Activated T-cell treated with anti-CD3 and anti-CD28 coated beads, Interleukin-2, amount 50 U/mL, for 24 hours (primary cell): ENCODE measurements at regions not wholly inside any gene's neighbourhood (a gene's known extent, or its start where the extent isn't known, plus 50 kb on each side); places are given as distances from the start of the nearest gene placed in this dataset.

Experiments used
- DNase-seq: peaks from one replicate; pipeline ENCODE4 v3.0.0-alpha.2; 2020
- H3K27ac Mint-ChIP-seq: 2 replicates; pipeline ENCODE4 v1.8.0; 2020; ENCODE audit warnings: mild to moderate bottlenecking, mixed read lengths
- H3K27me3 Mint-ChIP-seq: 2 replicates; pipeline ENCODE4 v1.8.0; 2020; ENCODE audit warnings: mixed read lengths
- H3K36me3 Mint-ChIP-seq: 2 replicates; pipeline ENCODE4 v1.8.0; 2020; ENCODE audit warnings: low read depth, mixed read lengths
- H3K4me1 Mint-ChIP-seq: 2 replicates; pipeline ENCODE4 v1.8.0; 2020; ENCODE audit warnings: low read depth, mixed read lengths
- H3K4me3 Mint-ChIP-seq: 2 replicates; pipeline ENCODE4 v1.8.0; 2020; ENCODE audit warnings: mild to moderate bottlenecking, moderate library complexity, mixed read lengths
- H3K9me3 Mint-ChIP-seq: 2 replicates; pipeline ENCODE4 v1.8.0; 2020; ENCODE audit warnings: mixed read lengths

DNA sequence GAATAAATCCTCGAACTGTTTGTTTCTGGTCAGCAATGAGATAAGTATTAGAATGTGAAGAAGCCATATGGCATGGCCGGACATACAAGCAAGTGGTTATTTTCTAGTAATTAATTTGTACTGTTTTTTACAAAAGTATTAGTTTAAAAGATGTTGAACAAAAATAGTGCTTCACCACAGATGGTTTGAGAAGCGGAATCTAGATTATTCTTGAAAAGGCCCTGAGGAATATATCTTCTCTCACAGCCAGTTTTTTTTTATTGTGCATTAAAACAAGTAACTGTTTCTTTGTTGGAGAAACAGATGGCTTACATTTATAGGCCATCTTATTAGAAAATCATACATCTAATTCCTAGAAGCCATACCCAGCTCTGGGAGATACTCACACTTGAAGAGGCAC, 153.3 kb downstream of the TMEM26 start:
- DNase-seq, result no peak
- no peaks in the 10 kb centered on the region for H3K36me3 Mint-ChIP-seq
- no peaks in the 10 kb centered on the region for H3K4me1 Mint-ChIP-seq
- no peak overlapping the region for H3K4me3 Mint-ChIP-seq
- H3K9me3 Mint-ChIP-seq, result peaks cover 3% of the 10 kb centered on the region
- H3K27me3 Mint-ChIP-seq, result no peaks in the 10 kb centered on the region
- no peak overlapping the region for H3K27ac Mint-ChIP-seq

DNA sequence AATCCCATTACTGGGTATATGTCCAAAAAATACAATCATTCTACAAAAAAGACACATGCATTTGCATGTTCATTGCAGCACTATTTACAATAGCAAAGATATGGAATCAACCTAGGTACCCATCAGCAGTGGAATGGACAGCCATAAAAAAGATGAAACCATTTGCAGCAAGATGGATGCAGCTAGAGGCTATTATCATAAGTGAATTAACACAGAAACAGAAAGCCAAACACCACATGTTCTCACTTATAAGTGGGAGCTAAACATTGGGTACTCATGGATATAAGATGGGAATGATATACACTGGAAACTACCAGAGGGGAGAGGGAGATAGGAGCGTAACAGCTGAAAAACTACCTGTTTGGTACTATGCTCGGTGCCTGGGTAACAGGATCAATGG, 154.0 kb downstream of the TMEM26 start:
- no peak for DNase-seq
- no peaks in the 10 kb centered on the region for H3K36me3 Mint-ChIP-seq
- H3K4me1 Mint-ChIP-seq, result no peaks in the 10 kb centered on the region
- peaks cover 3% of the 10 kb centered on the region for H3K9me3 Mint-ChIP-seq
- H3K4me3 Mint-ChIP-seq, result no peak overlapping the region
- H3K27ac Mint-ChIP-seq, result no peak overlapping the region
- H3K27me3 Mint-ChIP-seq, result no peaks in the 10 kb centered on the region

DNA sequence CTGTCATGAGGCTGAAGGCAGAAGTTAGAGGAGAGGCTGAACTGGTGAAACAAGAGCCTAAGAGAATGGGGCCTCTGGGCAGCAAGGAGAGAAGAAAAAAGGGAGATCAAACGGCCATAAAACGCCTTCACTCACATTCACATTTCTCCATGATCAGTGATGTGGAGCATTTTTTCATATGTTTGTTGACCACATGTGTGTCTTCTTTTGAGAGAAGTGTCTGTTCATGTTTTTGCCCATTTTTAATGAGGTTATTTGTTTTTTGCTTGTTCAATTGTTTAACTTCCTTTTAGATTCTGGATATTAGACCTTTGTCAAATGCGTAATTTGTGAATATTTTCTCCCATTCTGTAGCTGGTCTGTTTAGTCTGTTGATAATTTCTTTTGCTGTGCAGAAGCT, 155.0 kb downstream of the TMEM26 start:
- no peaks in the 10 kb centered on the region for H3K27me3 Mint-ChIP-seq
- H3K4me3 Mint-ChIP-seq, result no peak overlapping the region
- no peak for DNase-seq
- H3K9me3 Mint-ChIP-seq, result peaks cover 3% of the 10 kb centered on the region
- no peaks in the 10 kb centered on the region for H3K36me3 Mint-ChIP-seq
- H3K27ac Mint-ChIP-seq, result no peak overlapping the region
- H3K4me1 Mint-ChIP-seq, result no peaks in the 10 kb centered on the region

DNA sequence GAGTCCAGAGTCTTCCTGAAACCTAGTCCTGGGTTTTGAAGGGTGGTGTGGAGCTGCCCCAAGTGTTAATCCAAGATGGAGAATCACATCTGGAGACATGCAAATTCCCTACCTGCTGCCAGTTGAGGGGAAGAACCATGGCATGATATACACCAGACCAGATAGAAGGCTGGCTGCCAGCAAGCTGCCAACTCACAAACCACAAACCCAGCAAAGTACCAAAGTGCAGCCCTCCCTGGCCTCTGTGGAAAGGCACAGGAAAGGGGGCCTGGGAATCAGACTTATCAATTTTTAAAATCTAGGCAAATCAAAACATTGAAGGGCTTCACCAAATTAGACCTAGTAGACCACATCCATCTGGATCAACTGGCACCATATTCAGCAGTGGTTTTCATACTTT, 157.0 kb downstream of the TMEM26 start:
- no peak overlapping the region for H3K4me3 Mint-ChIP-seq
- peaks cover 3% of the 10 kb centered on the region for H3K9me3 Mint-ChIP-seq
- no peak overlapping the region for H3K27ac Mint-ChIP-seq
- no peaks in the 10 kb centered on the region for H3K4me1 Mint-ChIP-seq
- H3K27me3 Mint-ChIP-seq, result peaks cover 3% of the 10 kb centered on the region
- no peaks in the 10 kb centered on the region for H3K36me3 Mint-ChIP-seq
- DNase-seq, result no peak

DNA sequence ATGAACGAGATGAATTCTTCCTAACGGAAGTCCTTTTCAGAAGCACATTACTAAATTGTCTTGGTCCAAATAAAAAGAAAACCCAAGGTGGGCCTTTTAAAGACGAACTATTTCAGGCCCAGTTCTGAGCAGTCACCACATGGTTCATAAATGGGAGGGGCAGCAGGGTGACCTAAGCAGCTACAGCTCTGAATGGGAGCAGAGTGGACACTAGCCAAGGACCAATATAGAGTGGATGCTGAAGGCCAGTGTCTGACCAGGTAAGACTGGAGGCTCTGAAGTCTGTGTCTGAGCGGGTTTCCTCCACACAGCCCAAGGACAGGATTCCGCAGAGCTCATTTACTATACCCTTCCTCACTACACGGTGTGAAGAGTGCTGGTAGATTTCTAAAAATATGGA, 159.1 kb downstream of the TMEM26 start:
- no peak overlapping the region for H3K4me3 Mint-ChIP-seq
- H3K27ac Mint-ChIP-seq, result no peak overlapping the region
- no peaks in the 10 kb centered on the region for H3K36me3 Mint-ChIP-seq
- DNase-seq, result no peak
- H3K4me1 Mint-ChIP-seq, result no peaks in the 10 kb centered on the region
- peaks cover 6% of the 10 kb centered on the region for H3K27me3 Mint-ChIP-seq
- peaks cover 3% of the 10 kb centered on the region for H3K9me3 Mint-ChIP-seq

DNA sequence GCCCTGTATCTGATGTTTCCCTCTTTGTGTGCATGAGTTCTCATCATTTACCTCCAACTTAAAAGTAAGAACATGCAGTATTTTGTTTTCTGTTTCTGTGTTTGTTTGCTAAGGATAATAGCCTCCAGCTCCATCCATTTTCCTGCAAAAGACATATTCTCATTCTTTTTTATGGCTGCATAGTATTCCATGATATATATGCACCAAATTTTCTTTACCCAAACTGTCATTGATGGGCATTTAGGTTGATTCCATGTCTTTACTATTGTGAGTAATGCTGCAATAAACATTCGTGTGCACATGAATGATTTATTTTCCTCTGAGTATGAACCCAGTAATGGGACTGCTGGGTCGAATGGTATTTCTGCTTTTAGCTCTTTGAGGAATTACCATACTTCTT, 163.4 kb downstream of the TMEM26 start:
- no peak for DNase-seq
- Mint-ChIP-seq H3K27me3 (peaks cover 6% of the 10 kb centered on the region), H3K36me3 (no peaks in the 10 kb centered on the region), H3K4me3 (no peak overlapping the region), H3K9me3 (no peaks in the 10 kb centered on the region), H3K27ac (no peak overlapping the region), H3K4me1 (peaks cover 18% of the 10 kb centered on the region)

DNA sequence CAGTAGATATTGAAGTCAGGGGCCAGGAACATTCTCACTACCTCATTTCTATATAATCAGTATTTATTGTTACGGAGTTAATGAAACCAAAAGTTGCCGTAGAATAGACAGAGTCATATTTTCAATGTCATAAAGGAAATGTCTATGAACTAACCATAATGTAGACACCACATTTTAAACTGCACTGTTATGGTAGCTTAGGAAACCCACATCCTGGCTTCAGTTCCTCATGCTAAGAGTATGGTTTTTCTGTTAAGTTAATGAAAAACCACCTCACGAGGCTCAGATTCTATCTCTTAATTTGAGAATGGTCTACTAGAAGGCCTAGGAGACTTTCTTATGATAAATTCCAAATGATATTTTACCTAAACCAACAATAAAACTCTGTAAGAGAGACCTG, 166.5 kb downstream of the TMEM26 start:
- peaks cover 27% of the 10 kb centered on the region for H3K4me1 Mint-ChIP-seq
- no peak overlapping the region for H3K4me3 Mint-ChIP-seq
- no peaks in the 10 kb centered on the region for H3K9me3 Mint-ChIP-seq
- H3K27me3 Mint-ChIP-seq, result peaks cover 3% of the 10 kb centered on the region
- H3K27ac Mint-ChIP-seq, result peak overlapping the region; percentile 26
- DNase-seq, result no peak
- no peaks in the 10 kb centered on the region for H3K36me3 Mint-ChIP-seq

DNA sequence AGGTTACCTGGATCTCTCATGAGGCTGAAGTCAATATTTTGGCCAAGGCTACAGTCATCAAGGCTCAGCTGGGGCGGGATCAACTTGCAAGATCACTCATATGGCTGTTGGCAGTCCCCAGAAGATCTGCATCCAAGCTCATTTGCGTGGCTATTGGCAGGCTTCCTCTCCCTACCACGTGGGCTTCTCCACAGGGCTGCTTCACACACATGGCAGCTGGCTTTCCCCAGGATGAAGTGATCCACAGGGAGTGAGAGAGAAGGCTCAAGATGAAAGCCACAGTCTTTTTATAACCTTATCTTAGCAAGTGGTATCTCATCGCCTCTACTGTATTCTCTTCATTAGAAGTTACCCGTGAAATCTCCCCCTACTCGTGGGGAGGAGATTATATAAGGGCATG, 167.4 kb downstream of the TMEM26 start:
- DNase-seq, result no peak
- H3K4me1 Mint-ChIP-seq, result peaks cover 27% of the 10 kb centered on the region
- no peaks in the 10 kb centered on the region for H3K36me3 Mint-ChIP-seq
- H3K27me3 Mint-ChIP-seq, result peaks cover 3% of the 10 kb centered on the region
- H3K9me3 Mint-ChIP-seq, result no peaks in the 10 kb centered on the region
- no peak overlapping the region for H3K4me3 Mint-ChIP-seq
- no peak overlapping the region for H3K27ac Mint-ChIP-seq

DNA sequence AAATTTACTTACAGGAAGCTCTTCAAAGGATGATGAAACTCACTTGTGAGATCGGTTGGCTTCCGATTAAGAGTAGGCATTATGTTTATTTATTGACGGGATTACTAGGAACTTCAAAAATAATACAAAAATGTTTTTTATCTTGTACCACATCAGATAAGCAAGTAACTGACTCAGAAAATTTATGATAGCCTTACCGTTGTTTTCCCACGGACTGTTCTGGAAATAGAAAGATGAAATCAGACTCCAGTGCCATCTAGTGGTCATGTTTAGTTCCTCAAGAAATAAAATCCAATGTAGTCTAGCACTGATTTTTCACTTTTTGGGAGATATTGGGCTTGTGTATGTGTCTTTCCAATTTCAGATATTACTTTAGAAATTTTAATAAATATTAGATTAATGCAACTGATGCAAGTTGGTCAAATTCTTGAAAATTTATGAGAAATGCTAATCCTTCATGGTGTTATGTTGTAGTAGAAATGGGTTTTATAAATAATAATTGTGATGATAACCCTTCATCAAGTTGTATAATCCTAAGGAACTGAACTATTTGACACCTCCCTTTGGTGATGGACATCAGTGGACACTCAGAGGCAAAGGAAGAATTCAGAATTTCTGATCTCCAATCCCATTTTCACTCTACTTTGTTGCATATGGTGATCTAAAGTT, 168.8 kb downstream of the TMEM26 start:
- no peaks in the 10 kb centered on the region for H3K27me3 Mint-ChIP-seq
- no peaks in the 10 kb centered on the region for H3K9me3 Mint-ChIP-seq
- H3K27ac Mint-ChIP-seq, result no peak overlapping the region
- H3K36me3 Mint-ChIP-seq, result no peaks in the 10 kb centered on the region
- DNase-seq, result no peak
- H3K4me3 Mint-ChIP-seq, result peak overlapping the region; percentile 37
- peaks cover 27% of the 10 kb centered on the region for H3K4me1 Mint-ChIP-seq

DNA sequence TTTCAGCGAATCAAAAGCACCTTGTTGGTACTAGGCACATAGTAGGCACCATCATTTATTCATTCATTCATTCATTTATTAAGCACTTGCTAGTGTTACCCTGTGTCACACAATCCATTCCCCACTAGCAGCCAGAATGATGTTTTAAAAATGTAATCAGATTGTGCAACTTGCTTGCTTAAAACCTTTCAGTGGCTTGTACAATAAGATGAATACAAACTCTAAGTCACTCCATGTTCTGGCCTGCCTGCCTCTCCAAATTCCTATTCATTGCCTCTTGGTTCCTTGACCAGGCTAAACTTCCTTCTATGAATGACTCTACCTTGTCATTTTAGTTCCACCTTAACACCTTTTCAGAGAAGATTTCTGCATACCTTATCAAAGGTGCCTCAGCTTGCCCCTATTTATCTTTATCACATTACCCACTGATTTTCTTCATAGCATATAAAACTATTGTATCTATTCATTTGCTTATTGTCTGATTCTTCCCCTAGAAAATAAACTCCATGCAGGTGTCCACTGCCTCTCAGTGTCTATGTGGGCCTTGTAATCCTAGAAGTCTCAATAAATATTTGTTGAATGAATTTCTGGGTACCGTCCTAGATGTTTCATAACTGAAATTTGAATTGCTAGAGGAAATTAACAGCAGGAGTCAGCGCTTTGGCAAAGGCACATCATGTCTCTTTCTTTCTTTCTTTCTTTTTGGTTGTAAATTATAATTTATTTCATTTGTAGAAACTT, 169.5 kb downstream of the TMEM26 start:
- no peak for DNase-seq
- Mint-ChIP-seq H3K4me1 (peaks cover 27% of the 10 kb centered on the region), H3K36me3 (no peaks in the 10 kb centered on the region), H3K27me3 (no peaks in the 10 kb centered on the region), H3K27ac (no peak overlapping the region), H3K9me3 (no peaks in the 10 kb centered on the region), H3K4me3 (peak overlapping the region; percentile 37)

DNA sequence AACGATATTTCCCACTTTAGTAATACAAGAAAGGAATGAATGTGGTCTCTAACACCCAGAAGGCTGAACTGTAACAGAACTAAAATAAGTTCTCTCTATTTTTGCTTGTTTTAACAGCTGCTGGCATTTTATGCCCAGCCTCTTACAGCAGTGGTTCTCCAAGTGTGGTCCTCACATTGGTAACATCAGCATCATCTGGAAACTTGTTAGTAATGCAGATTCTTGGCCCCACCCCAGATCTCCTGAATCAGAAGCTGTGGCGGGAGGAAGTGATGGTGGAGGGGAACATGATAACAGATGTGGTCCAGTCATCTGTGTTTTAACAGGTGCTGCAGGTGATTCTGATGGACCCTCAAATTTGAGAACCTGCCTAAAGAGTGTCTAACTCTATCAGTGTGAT, 170.1 kb downstream of the TMEM26 start:
- no peak overlapping the region for H3K27ac Mint-ChIP-seq
- H3K9me3 Mint-ChIP-seq, result no peaks in the 10 kb centered on the region
- H3K4me1 Mint-ChIP-seq, result peaks cover 26% of the 10 kb centered on the region
- H3K4me3 Mint-ChIP-seq, result no peak overlapping the region
- DNase-seq, result no peak
- H3K27me3 Mint-ChIP-seq, result no peaks in the 10 kb centered on the region
- H3K36me3 Mint-ChIP-seq, result no peaks in the 10 kb centered on the region

DNA sequence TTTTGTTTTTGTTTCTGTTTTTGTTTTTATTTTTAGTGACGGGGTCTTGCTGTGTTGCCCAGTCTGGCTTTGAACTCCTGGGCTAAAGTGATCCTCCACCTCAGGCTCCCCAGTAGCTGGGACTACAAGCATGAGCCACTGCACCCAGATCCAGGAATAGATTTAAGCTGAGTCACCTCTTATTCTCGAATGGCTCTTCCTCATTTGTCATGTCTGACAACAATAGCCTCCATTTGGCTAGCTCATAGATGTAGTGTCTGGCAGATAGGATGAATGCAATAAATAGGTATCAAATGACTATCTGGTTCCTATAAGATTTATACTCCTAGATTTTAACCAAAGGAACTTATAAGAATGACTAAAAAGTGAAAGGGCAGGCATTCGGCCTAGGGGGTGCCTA, 172.9 kb downstream of the TMEM26 start:
- peaks cover 2% of the 10 kb centered on the region for H3K27me3 Mint-ChIP-seq
- H3K4me3 Mint-ChIP-seq, result no peak overlapping the region
- no peaks in the 10 kb centered on the region for H3K9me3 Mint-ChIP-seq
- H3K4me1 Mint-ChIP-seq, result peaks cover 10% of the 10 kb centered on the region
- no peak overlapping the region for H3K27ac Mint-ChIP-seq
- no peak for DNase-seq
- H3K36me3 Mint-ChIP-seq, result no peaks in the 10 kb centered on the region

DNA sequence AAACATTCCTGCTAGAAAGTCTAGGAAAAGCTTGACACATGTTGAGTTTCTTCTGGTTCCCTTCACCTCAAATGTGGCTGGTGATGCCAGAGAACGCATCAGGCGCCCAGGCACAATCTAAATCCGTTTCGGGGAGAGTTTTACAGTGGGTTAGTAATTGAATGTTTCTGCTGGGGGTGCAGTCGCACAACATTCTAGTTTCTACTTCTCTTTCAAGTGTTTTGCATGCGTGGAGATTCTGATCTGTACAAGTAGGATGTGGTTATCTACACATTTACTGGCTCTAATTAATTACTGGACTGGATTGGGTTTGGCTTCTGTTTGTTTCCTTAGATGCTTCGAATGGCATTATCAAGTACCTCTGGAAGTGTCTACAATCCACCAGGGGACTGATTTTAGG, 173.8 kb downstream of the TMEM26 start:
- peaks cover 4% of the 10 kb centered on the region for H3K27me3 Mint-ChIP-seq
- H3K4me1 Mint-ChIP-seq, result peaks cover 8% of the 10 kb centered on the region
- H3K9me3 Mint-ChIP-seq, result no peaks in the 10 kb centered on the region
- no peak for DNase-seq
- H3K36me3 Mint-ChIP-seq, result no peaks in the 10 kb centered on the region
- H3K27ac Mint-ChIP-seq, result no peak overlapping the region
- H3K4me3 Mint-ChIP-seq, result no peak overlapping the region

DNA sequence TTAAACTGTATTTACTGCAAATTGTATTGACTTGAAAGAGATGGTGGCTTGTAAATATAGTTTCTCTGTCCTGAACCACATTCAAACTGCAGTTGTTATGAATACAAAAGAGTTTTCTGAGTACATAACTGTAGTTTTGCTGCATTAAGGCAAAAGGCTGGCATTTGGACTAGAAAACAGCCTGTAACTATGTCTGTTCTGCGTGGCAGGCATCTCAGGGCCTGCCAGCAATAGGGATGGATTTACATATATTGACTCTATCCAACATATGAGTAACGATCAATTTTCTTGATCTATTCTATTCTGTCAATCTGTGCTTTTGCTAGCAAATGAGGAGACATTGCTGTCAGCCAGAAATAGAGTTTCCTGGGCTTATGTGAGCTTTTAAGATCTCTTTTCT, 174.6 kb downstream of the TMEM26 start:
- peaks cover under 1% of the 10 kb centered on the region for H3K4me1 Mint-ChIP-seq

DNA sequence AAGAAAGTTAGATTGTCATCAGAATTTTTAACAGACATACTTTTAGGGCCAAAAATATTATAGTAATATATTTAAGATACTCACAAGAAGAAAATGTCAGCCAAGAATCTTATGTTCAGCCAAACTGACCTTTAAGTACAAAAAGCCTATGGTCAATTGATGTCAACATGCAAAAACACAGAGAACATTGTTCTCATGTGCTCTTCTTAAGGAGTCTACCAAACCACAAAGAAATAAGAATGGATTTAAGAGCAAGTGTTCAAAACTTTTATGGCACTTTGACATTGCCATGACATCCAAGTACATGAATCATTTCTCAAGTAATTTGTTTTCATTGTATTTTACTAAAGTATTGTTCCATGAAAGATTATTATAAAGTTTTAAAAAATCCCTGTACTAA, 180.4 kb downstream of the TMEM26 start:
- Mint-ChIP-seq H3K4me3 (no peak overlapping the region), H3K4me1 (no peaks in the 10 kb centered on the region), H3K36me3 (no peaks in the 10 kb centered on the region), H3K27me3 (peaks cover 5% of the 10 kb centered on the region), H3K27ac (no peak overlapping the region), H3K9me3 (no peaks in the 10 kb centered on the region)
- no peak for DNase-seq

More for the DNA sequence above, 174.6 kb downstream of the TMEM26 start:
- no peak for DNase-seq
- no peaks in the 10 kb centered on the region for H3K36me3 Mint-ChIP-seq
- H3K27me3 Mint-ChIP-seq, result peaks cover 5% of the 10 kb centered on the region
- no peak overlapping the region for H3K27ac Mint-ChIP-seq
- no peaks in the 10 kb centered on the region for H3K9me3 Mint-ChIP-seq
- H3K4me3 Mint-ChIP-seq, result no peak overlapping the region
